ENCODE measurements at regions not wholly inside any gene's neighbourhood (a gene's known extent, or its start where the extent isn't known, plus 50 kb on each side); places are given as distances from the start of the nearest gene placed in this dataset.
A peak's percentile ranks its signal among the peaks of the same experiment; 100 is the strongest.

DNA sequence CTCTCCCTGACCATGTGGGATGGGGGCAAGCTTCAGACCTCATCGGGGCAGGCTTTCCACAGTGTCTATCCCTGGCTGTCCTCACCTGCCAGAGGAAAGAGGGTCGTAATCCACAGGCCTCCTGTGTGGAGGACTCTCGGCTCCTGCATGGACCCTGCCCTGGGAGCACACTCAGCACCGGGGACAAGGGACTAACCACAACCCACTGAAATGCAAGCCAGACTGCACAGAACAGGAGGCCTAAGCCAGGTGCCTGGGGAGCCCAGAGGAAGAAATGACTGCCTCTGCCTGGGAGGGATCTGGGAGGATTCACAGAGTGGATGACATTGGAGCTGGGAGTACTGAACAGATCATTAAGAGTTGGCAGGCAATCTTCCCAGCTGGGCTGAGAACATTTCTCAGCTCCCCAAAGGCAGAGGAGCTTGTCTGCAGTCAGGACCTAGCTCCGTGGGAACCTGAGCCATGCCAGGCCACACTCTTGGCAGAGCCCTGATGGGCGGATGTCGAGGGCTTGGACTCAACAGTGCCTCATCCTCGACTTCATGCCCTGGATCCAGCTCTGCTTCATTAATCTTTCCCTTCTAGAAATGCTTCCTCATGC lies 213.4 kb downstream of the USP6NL start:
- Histone ChIP-seq H3F3A (ENCODE audit: insufficient read depth) (no peaks in the 10 kb centered on the region), H3K27me3 (replicated peaks; ENCODE audit: insufficient read depth) (no peaks in the 10 kb centered on the region), H2AFZ (no peak overlapping the region), H3K36me3 (ENCODE audit: low read depth) (no peaks in the 10 kb centered on the region), H3K27ac (no peak overlapping the region), H4K20me1 (ENCODE audit: insufficient read depth) (no peaks in the 10 kb centered on the region), H3K4me1 (ENCODE audit: insufficient read depth) (no peaks in the 10 kb centered on the region), H3K4me2 (ENCODE audit: unreplicated experiment) (no peak overlapping the region), H3K9ac (no peak overlapping the region), H3K9me2 (ENCODE audit: insufficient read depth) (no peaks in the 10 kb centered on the region), H3K9me3 (ENCODE audit: low read depth) (no peaks in the 10 kb centered on the region), H3K79me2 (ENCODE audit: insufficient read depth) (no peaks in the 10 kb centered on the region), H3K4me3 (no peak overlapping the region)
- in situ Hi-C loops (cut with MboI): no loop called here
- 17 to 24% methylated on average over 8 of the region's 8 CpGs for WGBS, 2 experiments (ENCODE audit: low coverage in 1 of 2, low lambda C conversion rate in 2 of 2, missing lambda C conversion rate in 2 of 2)
- TF ChIP-seq EZH2 (IDR thresholded peaks at IDR 0.05; ENCODE audit: insufficient read depth, poor library complexity, severe bottlenecking) (no peak), EZH2phosphoT487 (IDR thresholded peaks at IDR 0.05; ENCODE audit: insufficient read depth, low read depth) (no peak)
- peak; percentile 48 for DNase-seq

DNA sequence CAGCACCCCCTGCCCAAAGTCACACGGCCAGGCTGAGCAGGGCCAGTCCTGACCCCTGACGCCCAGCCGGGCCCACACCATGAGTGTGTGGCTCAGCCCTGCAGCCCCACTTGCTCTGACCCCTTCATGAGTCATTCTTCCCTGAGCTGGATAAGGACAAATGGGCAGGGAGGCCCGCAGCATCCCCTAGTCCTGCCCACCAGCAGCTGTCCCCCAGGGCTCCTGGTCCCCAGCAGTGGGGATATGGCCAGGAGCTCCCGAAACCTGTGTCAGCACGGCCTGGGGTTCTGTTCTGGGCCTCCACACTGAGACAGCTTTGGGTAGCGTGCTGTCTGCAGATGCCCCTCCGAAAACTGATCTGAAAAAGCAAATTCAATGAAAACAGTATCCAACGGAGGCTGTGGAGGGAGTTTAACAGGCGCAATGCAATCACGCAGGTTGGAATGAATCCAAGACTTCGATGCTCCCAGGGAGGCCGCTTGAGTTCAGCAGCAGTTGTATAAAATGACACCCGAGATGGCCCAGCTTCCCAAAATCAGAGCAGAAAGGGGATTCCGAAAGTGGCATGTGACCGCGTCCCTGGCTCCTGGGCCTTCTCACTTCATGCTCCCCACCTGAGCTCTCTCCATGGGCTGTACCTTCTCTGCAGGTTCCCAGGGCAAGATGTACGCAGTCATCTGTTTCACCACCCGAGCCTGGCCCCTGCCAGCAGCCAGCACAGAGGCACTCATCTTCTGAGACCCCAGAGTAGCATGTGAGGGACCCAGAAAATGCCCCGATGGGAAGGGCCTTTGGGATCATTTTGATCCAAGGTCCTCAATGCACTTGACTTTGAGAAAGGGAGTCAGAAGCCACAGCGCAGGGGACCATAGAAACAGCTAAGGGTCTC lies 214.1 kb downstream of the USP6NL start:
- Histone ChIP-seq H3K4me1 (ENCODE audit: insufficient read depth) (no peaks in the 10 kb centered on the region), H3K27me3 (replicated peaks; ENCODE audit: insufficient read depth) (no peaks in the 10 kb centered on the region), H3F3A (ENCODE audit: insufficient read depth) (no peaks in the 10 kb centered on the region), H3K9me3 (ENCODE audit: low read depth) (no peaks in the 10 kb centered on the region), H3K27ac (no peak overlapping the region), H3K36me3 (ENCODE audit: low read depth) (no peaks in the 10 kb centered on the region), H3K4me3 (no peak overlapping the region), H3K9ac (no peak overlapping the region), H2AFZ (no peak overlapping the region), H3K4me2 (ENCODE audit: unreplicated experiment) (no peak overlapping the region), H4K20me1 (ENCODE audit: insufficient read depth) (no peaks in the 10 kb centered on the region), H3K9me2 (ENCODE audit: insufficient read depth) (no peaks in the 10 kb centered on the region), H3K79me2 (ENCODE audit: insufficient read depth) (no peaks in the 10 kb centered on the region)
- no peak for TF ChIP-seq EZH2phosphoT487 (IDR thresholded peaks at IDR 0.05; ENCODE audit: insufficient read depth, low read depth)
- TF ChIP-seq EZH2 (IDR thresholded peaks at IDR 0.05; ENCODE audit: insufficient read depth, poor library complexity, severe bottlenecking): no peak
- in situ Hi-C loops (cut with MboI): no loop called here
- DNase-seq: no peak
- 62 to 64% methylated on average over 21 of the region's 21 CpGs for WGBS, 2 experiments (ENCODE audit: low coverage in 1 of 2, low lambda C conversion rate in 2 of 2, missing lambda C conversion rate in 2 of 2)

DNA sequence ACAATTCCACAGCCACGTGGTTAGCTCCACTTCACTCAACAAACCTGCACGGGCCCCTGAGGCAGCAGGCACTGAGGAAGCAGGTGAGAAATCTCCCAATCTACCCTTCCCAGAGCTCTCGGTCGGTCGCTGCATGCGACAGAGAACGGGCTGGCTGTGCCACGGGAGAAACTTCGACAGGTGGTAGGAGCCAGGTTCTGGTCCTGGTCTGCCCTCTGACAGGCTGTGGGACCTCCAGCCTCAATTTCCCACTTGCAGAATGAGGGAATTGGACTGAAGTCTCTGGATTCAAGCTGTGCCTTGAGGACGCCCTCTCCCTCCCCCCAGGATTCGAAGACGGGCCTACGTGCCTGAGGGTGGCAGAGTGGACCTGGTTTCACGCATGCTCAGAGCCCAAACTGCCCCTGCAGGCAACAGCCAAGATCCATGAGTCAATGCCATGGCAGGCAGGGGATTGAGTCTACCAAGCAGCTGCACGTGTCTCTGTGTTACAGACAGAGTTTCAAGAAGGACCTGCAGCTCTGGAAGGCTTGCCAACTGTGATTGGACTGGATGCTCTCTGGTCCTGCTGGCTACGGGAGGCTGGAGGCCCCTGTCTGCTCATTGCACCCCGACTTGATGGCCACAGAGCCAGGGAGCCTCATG lies 215.0 kb downstream of the USP6NL start:
- in situ Hi-C loops (cut with MboI): no loop called here

DNA sequence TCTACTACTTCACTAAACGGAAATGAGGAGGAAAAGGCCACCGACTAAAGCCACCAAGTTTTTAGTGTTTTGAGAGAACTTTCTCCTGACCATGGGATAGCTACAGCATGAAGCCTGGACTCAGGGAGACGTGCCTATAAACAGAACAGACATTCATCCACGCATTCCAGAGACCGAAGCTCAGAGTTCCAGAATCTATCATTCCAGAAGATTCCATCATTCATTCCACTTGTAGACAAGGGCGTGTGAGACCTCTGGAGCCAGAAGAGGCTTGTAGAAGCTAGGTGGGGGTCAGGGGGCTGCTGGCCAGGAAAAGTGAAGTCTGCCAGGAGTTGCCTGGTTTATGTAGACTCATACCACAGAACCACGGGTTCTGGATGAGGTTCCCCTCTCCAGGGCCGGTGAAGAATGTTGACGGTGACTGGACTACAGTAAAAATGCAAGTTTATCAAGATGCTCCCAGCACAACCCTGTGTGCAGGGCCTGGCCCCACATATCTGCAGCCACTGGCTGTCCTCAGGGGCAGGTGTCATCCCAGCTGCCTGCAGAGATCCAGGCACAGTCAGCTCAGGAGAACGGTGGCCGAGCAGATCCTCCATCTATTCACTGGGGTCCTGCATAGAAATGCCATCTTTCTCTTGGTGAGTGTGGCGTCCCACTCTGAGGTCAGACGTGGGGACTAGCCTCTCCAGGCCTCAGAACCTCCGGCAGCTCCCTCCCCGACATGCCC lies 215.7 kb downstream of the USP6NL start:
- H4K20me1 ChIP-seq (ENCODE audit: insufficient read depth): no peaks in the 10 kb centered on the region
- no peak overlapping the region for H3K9ac ChIP-seq
- DNase-seq: no peak
- 41 to 47% methylated on average over 15 of the region's 15 CpGs for WGBS, 2 experiments (ENCODE audit: low coverage in 1 of 2, low lambda C conversion rate in 2 of 2, missing lambda C conversion rate in 2 of 2)
- no peaks in the 10 kb centered on the region for H3K27me3 ChIP-seq (replicated peaks; ENCODE audit: insufficient read depth)
- no peak overlapping the region for H3K27ac ChIP-seq
- TF ChIP-seq EZH2 (IDR thresholded peaks at IDR 0.05; ENCODE audit: insufficient read depth, poor library complexity, severe bottlenecking): no peak
- no peak for TF ChIP-seq EZH2phosphoT487 (IDR thresholded peaks at IDR 0.05; ENCODE audit: insufficient read depth, low read depth)
- H3K4me1 ChIP-seq (ENCODE audit: insufficient read depth): no peaks in the 10 kb centered on the region
- no peaks in the 10 kb centered on the region for H3K36me3 ChIP-seq (ENCODE audit: low read depth)
- H3K4me3 ChIP-seq: no peak overlapping the region
- H3K9me3 ChIP-seq (ENCODE audit: low read depth): no peaks in the 10 kb centered on the region
- H3F3A ChIP-seq (ENCODE audit: insufficient read depth): no peaks in the 10 kb centered on the region
- no peaks in the 10 kb centered on the region for H3K79me2 ChIP-seq (ENCODE audit: insufficient read depth)
- no peaks in the 10 kb centered on the region for H3K9me2 ChIP-seq (ENCODE audit: insufficient read depth)
- no peak overlapping the region for H2AFZ ChIP-seq
- H3K4me2 ChIP-seq (ENCODE audit: unreplicated experiment): no peak overlapping the region
- in situ Hi-C loops (cut with MboI): no loop called here

More for the DNA sequence above, 215.0 kb downstream of the USP6NL start:
- H3K79me2 ChIP-seq (ENCODE audit: insufficient read depth): no peaks in the 10 kb centered on the region
- H4K20me1 ChIP-seq (ENCODE audit: insufficient read depth): no peaks in the 10 kb centered on the region
- H3F3A ChIP-seq (ENCODE audit: insufficient read depth): no peaks in the 10 kb centered on the region
- no peaks in the 10 kb centered on the region for H3K36me3 ChIP-seq (ENCODE audit: low read depth)
- no peak overlapping the region for H3K4me3 ChIP-seq
- H3K27me3 ChIP-seq (replicated peaks; ENCODE audit: insufficient read depth): no peaks in the 10 kb centered on the region
- H3K9ac ChIP-seq: no peak overlapping the region
- no peak overlapping the region for H3K4me2 ChIP-seq (ENCODE audit: unreplicated experiment)
- 59% methylated on average over 15 to 17 of the region's 17 CpGs for WGBS, 2 experiments (ENCODE audit: low coverage in 1 of 2, low lambda C conversion rate in 2 of 2, missing lambda C conversion rate in 2 of 2)
- DNase-seq: no peak
- no peaks in the 10 kb centered on the region for H3K4me1 ChIP-seq (ENCODE audit: insufficient read depth)
- no peak for TF ChIP-seq EZH2phosphoT487 (IDR thresholded peaks at IDR 0.05; ENCODE audit: insufficient read depth, low read depth)
- TF ChIP-seq EZH2 (IDR thresholded peaks at IDR 0.05; ENCODE audit: insufficient read depth, poor library complexity, severe bottlenecking): no peak
- H3K9me3 ChIP-seq (ENCODE audit: low read depth): no peaks in the 10 kb centered on the region
- H2AFZ ChIP-seq: no peak overlapping the region
- H3K27ac ChIP-seq: no peak overlapping the region
- no peaks in the 10 kb centered on the region for H3K9me2 ChIP-seq (ENCODE audit: insufficient read depth)
